HG02981 (cell line): ENCODE measurements at regions not wholly inside any gene's neighbourhood (a gene's known extent, or its start where the extent isn't known, plus 50 kb on each side); places are given as distances from the start of the nearest gene placed in this dataset.
A peak's percentile ranks its signal among the peaks of the same experiment; 100 is the strongest.
"Not testable (repeated sequence)": the region's sequence is repeated elsewhere in the genome, so short reads cannot be mapped to it uniquely, and the experiment has no call there.

Experiments used
- ATAC-seq: cut with Tn5 transposase; IDR thresholded peaks from one replicate; pipeline ENCODE4 v1.9.1; 2021; ENCODE audit warnings: mild to moderate bottlenecking, moderate library complexity; ENCODE audit not compliant: unreplicated experiment

DNA sequence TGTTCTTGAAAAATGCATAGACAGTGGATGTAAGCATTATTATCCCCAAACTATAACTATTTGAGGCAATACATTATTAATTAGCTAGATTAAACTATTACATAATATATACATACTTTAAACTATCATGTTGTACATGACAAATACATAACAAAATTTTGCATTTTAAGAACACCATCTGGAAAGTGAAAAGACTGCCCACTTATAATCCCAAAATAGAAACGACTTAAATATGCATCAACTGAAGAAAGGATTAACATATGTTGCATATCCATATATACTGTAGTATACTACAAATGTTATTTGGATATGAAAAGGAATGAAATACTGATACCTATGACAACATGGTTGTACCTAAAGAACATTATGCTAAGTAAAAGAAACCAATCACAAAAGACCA is 700.8 kb upstream of the SPRY2 start:
- ATAC-seq: no peak

DNA sequence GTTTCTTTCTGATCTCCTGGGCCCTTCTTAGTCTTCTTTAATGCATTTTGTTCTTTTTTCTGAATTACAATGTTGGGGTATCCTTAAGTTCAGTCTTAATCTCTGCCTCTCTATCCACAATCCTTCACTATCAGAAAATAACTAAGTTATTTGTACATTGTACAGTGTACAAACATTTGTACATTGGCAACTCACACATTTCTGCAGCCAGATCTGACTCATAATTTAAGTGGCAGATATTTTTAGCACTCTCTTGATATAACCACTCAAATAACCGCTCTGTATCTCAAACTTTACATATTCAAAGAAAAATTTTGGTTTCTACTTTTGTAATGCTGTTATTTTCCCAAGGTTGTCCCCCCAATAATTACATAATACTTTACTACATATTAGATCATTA is 691.1 kb upstream of the SPRY2 start:
- ATAC-seq: no peak

GRCh38 chr13:81025091-81025490 is 684.2 kb upstream of the SPRY2 start:
- no peak for ATAC-seq

GRCh38 chr13:81021284-81021840 is 680.4 kb upstream of the SPRY2 start:
- no peak for ATAC-seq

DNA sequence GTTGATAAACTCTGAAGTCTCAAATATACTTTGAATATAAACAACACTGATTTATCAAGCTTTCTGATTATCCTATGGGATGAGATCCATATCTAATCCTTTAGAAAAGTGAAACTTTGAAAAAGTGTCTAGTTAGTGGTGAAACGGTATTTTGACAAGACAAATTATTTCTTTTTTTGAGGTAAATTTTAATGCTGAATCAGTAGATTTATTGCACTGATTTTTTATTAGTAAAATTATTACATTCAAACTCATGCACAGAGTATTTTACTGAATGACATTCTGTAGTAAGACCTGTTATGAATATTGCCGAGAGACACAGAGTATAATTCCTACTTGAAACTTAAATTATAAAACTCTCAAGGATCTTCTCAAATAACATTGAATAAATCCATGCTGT is 679.1 kb upstream of the SPRY2 start:
- ATAC-seq: no peak

DNA sequence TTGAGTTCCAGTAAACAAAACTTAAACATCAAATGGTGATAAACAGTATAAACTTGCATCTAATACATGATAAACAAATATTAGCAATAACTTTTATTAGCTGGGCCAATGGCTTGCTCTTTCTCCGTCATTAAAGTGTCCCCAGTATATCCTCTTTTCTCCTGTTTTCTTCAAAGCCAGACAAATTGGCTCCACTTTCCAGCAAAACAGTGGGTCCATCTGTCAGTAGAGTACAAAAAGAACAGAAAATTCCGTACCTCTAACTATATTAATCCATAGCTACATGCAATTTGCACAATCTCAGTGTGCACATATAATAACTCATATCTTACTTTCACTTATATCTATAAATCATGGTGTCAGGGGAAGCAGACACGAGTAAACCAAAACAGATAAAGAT is 678.0 kb upstream of the SPRY2 start:
- ATAC-seq: no peak

- ATAC-seq: peak; percentile 71
These were observed 676.7 kb upstream of the SPRY2 start for GRCh38 chr13:81017513-81018152.

DNA sequence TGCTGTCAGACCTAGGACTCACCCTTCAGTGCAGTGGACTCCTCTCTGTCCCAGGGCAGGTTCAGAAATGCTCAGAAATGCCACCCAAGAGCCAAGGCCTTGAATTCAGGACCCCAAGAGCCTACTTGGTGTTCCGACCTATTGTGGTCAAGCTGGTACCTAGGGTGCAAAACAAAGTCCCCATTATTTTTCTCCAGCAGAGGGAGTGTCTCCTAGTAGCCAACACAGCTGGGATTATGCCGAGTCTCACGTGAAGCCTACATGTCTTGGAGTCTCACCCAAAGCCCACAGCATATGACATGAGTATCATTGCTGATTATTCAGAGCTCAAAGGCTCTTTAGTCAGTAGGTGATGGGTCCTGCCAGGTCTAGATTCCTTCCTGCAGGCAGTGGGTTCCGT is 671.1 kb upstream of the SPRY2 start:
- no peak for ATAC-seq

GRCh38 chr13:81001828-81002385 is 661.0 kb upstream of the SPRY2 start:
- no peak for ATAC-seq

GRCh38 chr13:80998603-80999002 is 657.7 kb upstream of the SPRY2 start:
- ATAC-seq: not testable (repeated sequence)

GRCh38 chr13:80989747-80990146 is 648.8 kb upstream of the SPRY2 start:
- ATAC-seq: no peak

DNA sequence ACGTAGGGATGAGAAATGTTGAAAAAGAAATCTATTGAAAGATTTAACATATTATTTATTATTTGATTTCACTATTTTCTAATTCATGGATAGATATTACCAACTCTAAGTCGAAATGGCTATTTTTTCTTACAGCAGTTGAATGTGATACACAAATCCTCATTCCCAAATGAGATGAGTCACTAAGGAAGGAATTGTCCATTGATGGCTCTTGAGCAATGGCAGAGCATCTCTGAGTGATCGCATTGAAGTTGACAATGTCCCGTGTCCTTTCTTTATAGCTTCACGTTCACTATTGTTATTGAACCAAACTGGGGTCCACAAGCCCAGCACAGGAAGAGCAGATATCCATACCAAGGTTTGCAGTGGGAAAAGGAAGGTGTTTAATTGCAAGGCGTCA is 648.3 kb upstream of the SPRY2 start:
- ATAC-seq: no peak

DNA sequence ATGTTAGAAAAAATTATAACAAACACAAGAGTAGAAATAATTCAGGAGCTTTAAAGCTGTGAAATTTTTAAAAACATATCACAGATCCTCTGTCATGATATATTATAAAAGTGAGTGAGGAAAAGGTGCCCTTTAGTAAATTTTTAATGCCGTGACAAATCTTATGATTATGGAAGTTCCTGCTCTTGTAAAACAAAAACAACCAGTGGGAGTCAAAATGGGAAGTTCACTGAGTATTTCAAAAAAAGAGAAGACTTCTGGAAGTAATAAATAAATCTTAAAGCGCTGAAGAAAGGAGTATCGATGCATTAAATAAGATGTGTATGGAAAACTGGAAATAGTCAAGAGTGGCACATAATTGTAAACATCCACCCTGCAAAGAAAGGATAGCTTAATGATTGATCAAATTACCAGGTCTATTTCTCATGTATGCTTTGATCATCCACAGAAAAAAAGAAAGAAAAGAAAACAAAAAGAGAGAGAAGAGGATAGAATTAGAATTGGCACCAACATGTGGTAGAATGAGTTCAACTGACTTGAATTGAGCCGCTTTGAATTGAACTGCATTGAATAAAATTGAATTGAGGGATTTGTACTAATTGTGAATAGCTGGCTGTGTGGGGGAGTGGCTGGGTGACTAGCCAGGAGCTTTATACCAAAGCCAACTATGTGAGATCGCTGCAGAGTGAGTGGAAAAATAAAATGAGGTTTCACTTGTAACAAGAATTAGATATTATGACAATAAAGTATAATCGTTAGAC is 647.6 kb upstream of the SPRY2 start:
- no peak for ATAC-seq

GRCh38 chr13:80979035-80979641 is 638.2 kb upstream of the SPRY2 start:
- ATAC-seq: peak; percentile 92

- ATAC-seq: no peak
These were observed 636.2 kb upstream of the SPRY2 start for GRCh38 chr13:80977168-80977567.

- ATAC-seq: no peak
These were observed 635.0 kb upstream of the SPRY2 start for GRCh38 chr13:80975903-80976302.

GRCh38 chr13:80973721-80974120 is 632.8 kb upstream of the SPRY2 start:
- ATAC-seq: no peak

DNA sequence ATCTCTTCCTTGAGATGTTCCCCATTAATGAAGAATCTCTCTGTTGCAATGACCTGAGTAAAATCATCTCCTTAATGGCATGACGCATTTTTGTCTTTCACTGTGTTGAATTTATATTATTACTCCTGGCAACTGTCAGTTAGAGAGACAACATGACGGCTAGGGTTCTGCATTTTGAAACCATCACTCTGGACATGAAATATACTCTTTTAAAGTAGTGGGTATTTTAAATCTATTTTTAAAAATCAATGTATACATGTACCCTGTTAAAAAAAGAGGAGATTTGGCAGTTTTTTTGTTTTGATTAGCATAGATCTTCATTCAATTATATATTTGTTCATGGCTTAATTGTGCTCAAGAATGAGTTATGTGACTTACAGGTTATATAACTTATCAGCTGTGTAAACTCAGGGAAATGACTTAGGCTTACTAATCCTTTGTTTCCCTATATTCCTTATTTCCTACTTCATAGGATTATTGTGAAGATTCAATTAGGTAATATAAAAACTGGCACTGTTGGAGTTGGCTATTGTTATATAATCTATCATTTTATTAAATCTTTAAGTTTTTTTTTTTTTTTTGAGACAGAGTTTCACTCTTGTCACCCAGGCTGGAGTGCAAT is 632.0 kb upstream of the SPRY2 start:
- no peak for ATAC-seq

- ATAC-seq: no peak
These were observed 624.2 kb upstream of the SPRY2 start for GRCh38 chr13:80965097-80965496.

DNA sequence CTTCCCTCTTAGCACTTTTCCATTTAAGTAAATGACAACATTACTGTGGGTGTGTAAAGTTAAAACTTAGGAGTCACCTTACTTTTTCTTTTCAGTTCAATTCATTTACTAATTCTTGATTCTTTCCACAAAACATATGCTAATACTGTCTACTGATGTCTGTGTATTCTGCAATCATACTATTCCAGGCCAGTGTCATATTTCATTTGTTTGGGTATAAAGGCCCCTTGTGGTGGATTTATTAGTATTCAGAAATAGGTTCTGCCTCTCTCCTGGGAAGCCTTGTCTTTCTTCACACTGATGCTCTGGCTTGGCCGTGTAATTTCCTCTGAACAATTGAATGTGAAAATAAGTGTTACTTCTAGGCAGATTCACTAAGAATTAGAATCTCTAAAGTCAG is 621.9 kb upstream of the SPRY2 start:
- no peak for ATAC-seq

GRCh38 chr13:80962173-80962572 is 621.2 kb upstream of the SPRY2 start:
- ATAC-seq: no peak
